ENCODE measurements at regions not wholly inside any gene's neighbourhood (a gene's known extent, or its start where the extent isn't known, plus 50 kb on each side); places are given as distances from the start of the nearest gene placed in this dataset.

GRCh38 chr7:142454862-142455261, 197.0 kb upstream of the PRSS58 start:
- H3K27me3 ChIP-seq (replicated peaks in 1 of 7), result peaks cover 0 to 9% (median 0%) of the 10 kb centered on the region in 7 donors
- H3K4me1 ChIP-seq, result peaks cover 0 to 16% (median 6%) of the 10 kb centered on the region in 6 donors
- no peaks in the 10 kb centered on the region for H3K36me3 ChIP-seq
- no peaks in the 10 kb centered on the region for H3K9me3 ChIP-seq
- WGBS, 5 donors, result 52 to 65% (median 55%) methylated on average over 5 of the region's 5 CpGs
- TF ChIP-seq POLR2A (IDR thresholded peaks at IDR 0.05) (no peak), POLR2AphosphoS5 (IDR thresholded peaks at IDR 0.05) (no peak)
- TF ChIP-seq, protein P1, sequence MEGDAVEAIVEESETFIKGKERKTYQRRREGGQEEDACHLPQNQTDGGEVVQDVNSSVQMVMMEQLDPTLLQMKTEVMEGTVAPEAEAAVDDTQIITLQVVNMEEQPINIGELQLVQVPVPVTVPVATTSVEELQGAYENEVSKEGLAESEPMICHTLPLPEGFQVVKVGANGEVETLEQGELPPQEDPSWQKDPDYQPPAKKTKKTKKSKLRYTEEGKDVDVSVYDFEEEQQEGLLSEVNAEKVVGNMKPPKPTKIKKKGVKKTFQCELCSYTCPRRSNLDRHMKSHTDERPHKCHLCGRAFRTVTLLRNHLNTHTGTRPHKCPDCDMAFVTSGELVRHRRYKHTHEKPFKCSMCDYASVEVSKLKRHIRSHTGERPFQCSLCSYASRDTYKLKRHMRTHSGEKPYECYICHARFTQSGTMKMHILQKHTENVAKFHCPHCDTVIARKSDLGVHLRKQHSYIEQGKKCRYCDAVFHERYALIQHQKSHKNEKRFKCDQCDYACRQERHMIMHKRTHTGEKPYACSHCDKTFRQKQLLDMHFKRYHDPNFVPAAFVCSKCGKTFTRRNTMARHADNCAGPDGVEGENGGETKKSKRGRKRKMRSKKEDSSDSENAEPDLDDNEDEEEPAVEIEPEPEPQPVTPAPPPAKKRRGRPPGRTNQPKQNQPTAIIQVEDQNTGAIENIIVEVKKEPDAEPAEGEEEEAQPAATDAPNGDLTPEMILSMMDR (IDR thresholded peaks at IDR 0.05 in 8 of 11, conservative IDR thresholded peaks at IDR 0.05 in 3 of 11), result no peak
- no peak overlapping the region for H3K27ac ChIP-seq
- intact Hi-C loops (cut with DNase I; ENCODE audit: low total_unique reads), result no loop called here
- H3K4me3 ChIP-seq, result no peak overlapping the region
- DNase-seq, result no peak

GRCh38 chr7:142452791-142453190, 194.9 kb upstream of the PRSS58 start:
- no peak for TF ChIP-seq POLR2AphosphoS5 (IDR thresholded peaks at IDR 0.05)
- TF ChIP-seq POLR2A (IDR thresholded peaks at IDR 0.05), result no peak
- TF ChIP-seq, protein P1 (IDR thresholded peaks at IDR 0.05 in 8 of 11, conservative IDR thresholded peaks at IDR 0.05 in 3 of 11), result no peak
- H3K9me3 ChIP-seq, result no peaks in the 10 kb centered on the region
- no peaks in the 10 kb centered on the region for H3K36me3 ChIP-seq
- H3K27me3 ChIP-seq (replicated peaks in 1 of 7), result peaks cover 0 to 4% (median 0%) of the 10 kb centered on the region in 7 donors
- H3K4me3 ChIP-seq, result no peak overlapping the region
- H3K27ac ChIP-seq, result no peak overlapping the region
- intact Hi-C loops (cut with DNase I; ENCODE audit: low total_unique reads), result no loop called here
- H3K4me1 ChIP-seq, result no peaks in the 10 kb centered on the region
- WGBS, 5 donors, result 31 to 59% (median 44%) methylated on average over 4 of the region's 4 CpGs
- no peak for DNase-seq

- H3K4me1 ChIP-seq, result no peaks in the 10 kb centered on the region
- no peak for DNase-seq
- no peaks in the 10 kb centered on the region for H3K9me3 ChIP-seq
- intact Hi-C loops (cut with DNase I; ENCODE audit: low total_unique reads), result no loop called here
- peaks cover 0 to 4% (median 0%) of the 10 kb centered on the region in 7 donors for H3K27me3 ChIP-seq (replicated peaks in 1 of 7)
- no peak overlapping the region for H3K4me3 ChIP-seq
- WGBS, 5 donors, result 41 to 55% (median 51%) methylated on average over 4 of the region's 4 CpGs
- H3K27ac ChIP-seq, result no peak overlapping the region
- TF ChIP-seq, protein P1 (IDR thresholded peaks at IDR 0.05 in 8 of 11, conservative IDR thresholded peaks at IDR 0.05 in 3 of 11), result no peak
- TF ChIP-seq POLR2AphosphoS5 (IDR thresholded peaks at IDR 0.05), result no peak
- no peak for TF ChIP-seq POLR2A (IDR thresholded peaks at IDR 0.05)
- H3K36me3 ChIP-seq, result no peaks in the 10 kb centered on the region
Observed at GRCh38 chr7:142451817-142452216, 194.0 kb upstream of the PRSS58 start.

- intact Hi-C loops (cut with DNase I; ENCODE audit: low total_unique reads), result no loop called here
- Histone ChIP-seq H3K36me3 (no peaks in the 10 kb centered on the region), H3K27me3 (replicated peaks in 1 of 7) (peaks cover 0 to 4% (median 0%) of the 10 kb centered on the region in 7 donors), H3K9me3 (no peaks in the 10 kb centered on the region), H3K27ac (no peak overlapping the region), H3K4me1 (no peaks in the 10 kb centered on the region), H3K4me3 (no peak overlapping the region)
- TF ChIP-seq POLR2AphosphoS5 (IDR thresholded peaks at IDR 0.05) (no peak), POLR2A (IDR thresholded peaks at IDR 0.05) (no peak)
- TF ChIP-seq, protein P1 (IDR thresholded peaks at IDR 0.05 in 8 of 11, conservative IDR thresholded peaks at IDR 0.05 in 3 of 11), result no peak
- WGBS, 5 donors, result 32 to 59% (median 49%) methylated on average over 5 of the region's 5 CpGs
- DNase-seq, result no peak
Observed at GRCh38 chr7:142451296-142451695, 193.4 kb upstream of the PRSS58 start.

Data from spleen (tissue), 11 donors.